ENCODE measurements at regions not wholly inside any gene's neighbourhood (a gene's known extent, or its start where the extent isn't known, plus 50 kb on each side); places are given as distances from the start of the nearest gene placed in this dataset.

DNA sequence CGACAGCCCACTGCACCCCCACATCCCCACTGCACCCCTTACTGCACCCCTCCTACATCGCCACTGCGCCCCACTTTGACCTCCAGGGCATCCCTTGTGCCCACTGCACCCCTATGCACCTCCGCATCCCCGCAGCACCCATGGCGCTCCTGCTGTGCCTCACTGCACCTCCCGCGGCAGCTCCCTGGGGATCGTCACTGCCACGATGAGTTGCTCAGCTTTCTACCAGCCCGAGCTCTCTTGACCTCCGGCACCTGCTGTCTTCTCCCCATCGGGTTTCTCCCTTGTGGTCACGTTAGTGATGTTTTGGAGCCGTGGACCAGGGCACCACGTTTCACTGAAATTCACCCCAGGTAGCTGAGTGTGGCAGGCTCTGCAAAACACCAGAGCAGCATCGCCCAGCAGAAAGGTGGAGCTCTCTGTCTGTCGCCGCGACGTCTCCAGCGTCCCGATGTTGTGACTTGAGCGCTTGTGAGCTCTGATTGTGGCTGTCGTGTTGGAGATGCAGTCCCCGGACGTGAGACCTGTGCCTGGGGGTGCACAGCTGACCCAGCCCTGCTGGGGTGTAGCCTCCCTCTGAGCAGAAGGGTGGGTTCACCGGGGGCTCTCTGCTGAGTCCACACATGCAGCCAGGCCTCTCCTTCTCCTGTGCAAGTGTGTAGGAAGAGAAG lies 147.7 kb downstream of the DNAJB6 start:
- WGBS, 2 donors = 84 to 85% methylated on average over 20 to 28 of the region's 28 CpGs
- Histone ChIP-seq H3K4me3 (no peak overlapping the region), H3K9me3 (no peaks in the 10 kb centered on the region), H3K4me1 (no peaks in the 10 kb centered on the region), H3K36me3 (ENCODE audit: low read depth, missing control alignments) (no peaks in the 10 kb centered on the region), H3K27ac (no peak overlapping the region), H3K27me3 (no peaks in the 10 kb centered on the region)
- intact Hi-C loops (cut with DNase I; ENCODE audit: low total_unique reads) = no loop called here
- no peak for DNase-seq
- TF ChIP-seq POLR2A (IDR thresholded peaks at IDR 0.05) = no peak
- TF ChIP-seq, protein P1, sequence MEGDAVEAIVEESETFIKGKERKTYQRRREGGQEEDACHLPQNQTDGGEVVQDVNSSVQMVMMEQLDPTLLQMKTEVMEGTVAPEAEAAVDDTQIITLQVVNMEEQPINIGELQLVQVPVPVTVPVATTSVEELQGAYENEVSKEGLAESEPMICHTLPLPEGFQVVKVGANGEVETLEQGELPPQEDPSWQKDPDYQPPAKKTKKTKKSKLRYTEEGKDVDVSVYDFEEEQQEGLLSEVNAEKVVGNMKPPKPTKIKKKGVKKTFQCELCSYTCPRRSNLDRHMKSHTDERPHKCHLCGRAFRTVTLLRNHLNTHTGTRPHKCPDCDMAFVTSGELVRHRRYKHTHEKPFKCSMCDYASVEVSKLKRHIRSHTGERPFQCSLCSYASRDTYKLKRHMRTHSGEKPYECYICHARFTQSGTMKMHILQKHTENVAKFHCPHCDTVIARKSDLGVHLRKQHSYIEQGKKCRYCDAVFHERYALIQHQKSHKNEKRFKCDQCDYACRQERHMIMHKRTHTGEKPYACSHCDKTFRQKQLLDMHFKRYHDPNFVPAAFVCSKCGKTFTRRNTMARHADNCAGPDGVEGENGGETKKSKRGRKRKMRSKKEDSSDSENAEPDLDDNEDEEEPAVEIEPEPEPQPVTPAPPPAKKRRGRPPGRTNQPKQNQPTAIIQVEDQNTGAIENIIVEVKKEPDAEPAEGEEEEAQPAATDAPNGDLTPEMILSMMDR (IDR thresholded peaks at IDR 0.05) = no peak

DNA sequence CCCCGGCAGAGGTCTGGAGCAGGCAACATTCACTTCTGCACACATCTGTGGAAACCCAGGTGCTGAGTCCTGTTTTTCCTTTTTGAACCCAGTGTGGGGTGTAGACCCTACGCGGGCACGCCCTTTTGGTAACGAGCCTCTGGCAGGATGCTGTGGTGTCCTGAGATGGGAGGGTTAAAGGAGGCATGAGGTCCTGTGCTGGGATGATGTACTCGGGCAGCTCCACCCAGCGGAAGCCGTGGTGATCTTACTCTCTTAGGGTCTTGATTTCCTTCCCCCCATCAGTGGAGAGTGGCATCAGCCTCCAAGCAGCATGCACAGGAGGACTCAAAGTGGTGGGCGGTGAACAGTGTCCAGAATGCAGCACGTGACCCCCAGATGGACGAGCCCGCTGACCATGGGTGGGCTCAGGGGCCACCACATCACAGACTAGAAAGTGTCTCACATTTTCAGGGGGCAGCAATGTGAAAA lies 148.6 kb downstream of the DNAJB6 start:
- intact Hi-C loops (cut with DNase I; ENCODE audit: low total_unique reads) = no loop called here
- no peaks in the 10 kb centered on the region for H3K27me3 ChIP-seq

GRCh38 chr7:157486007-157486755 lies 149.4 kb downstream of the DNAJB6 start:
- Histone ChIP-seq H3K9me3 (no peaks in the 10 kb centered on the region), H3K27ac (no peak overlapping the region), H3K4me1 (no peaks in the 10 kb centered on the region), H3K4me3 (no peak overlapping the region), H3K36me3 (ENCODE audit: low read depth, missing control alignments) (no peaks in the 10 kb centered on the region), H3K27me3 (no peaks in the 10 kb centered on the region)
- TF ChIP-seq POLR2A (IDR thresholded peaks at IDR 0.05) = no peak
- TF ChIP-seq, protein P1 (IDR thresholded peaks at IDR 0.05) = no peak
- DNase-seq = no peak
- WGBS, 2 donors = 77% methylated on average over 10 to 11 of the region's 11 CpGs
- intact Hi-C loops (cut with DNase I; ENCODE audit: low total_unique reads) = no loop called here

More for the DNA sequence above, 148.6 kb downstream of the DNAJB6 start:
- Histone ChIP-seq H3K4me1 (no peaks in the 10 kb centered on the region), H3K27ac (no peak overlapping the region), H3K36me3 (ENCODE audit: low read depth, missing control alignments) (no peaks in the 10 kb centered on the region), H3K9me3 (no peaks in the 10 kb centered on the region), H3K4me3 (no peak overlapping the region)
- no peak for TF ChIP-seq POLR2A (IDR thresholded peaks at IDR 0.05)
- TF ChIP-seq, protein P1 (IDR thresholded peaks at IDR 0.05) = no peak
- 79 to 83% methylated on average over 5 to 12 of the region's 12 CpGs for WGBS, 2 donors
- DNase-seq = no peak

DNA sequence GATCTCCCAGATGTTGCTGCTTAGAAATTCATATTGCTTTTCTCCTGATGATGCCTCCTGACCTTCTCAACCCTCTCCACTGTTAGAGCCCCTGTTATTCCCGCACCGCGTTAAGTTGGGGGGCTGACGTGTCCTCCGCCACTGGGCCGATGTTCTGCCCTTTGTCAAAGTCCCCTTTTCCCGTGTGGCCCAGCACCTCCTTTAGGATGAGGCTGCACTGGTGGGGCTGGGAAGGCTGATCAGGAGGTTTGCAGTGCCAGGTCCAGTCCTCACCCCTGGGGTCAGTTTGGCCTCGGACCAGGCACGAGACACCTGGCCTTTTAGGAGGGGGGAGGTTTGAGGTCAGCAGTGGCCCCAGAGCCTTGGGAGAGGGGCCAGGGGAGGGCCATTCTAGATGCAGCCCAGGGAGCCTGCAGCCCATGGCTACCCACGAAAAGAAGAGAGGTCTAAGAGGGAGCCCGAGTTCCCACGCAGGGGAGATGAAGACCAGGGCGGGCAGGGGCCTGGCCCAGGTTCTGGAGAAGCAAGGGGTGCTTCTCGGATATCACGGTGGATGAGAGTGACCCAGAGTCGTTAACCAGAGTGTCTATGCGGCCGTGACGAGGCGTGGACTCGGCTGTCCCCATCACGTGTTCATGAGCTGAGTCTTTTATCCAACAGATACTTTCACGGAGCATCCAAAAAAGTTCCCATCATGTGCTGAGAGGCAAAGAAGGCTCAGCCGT lies 150.4 kb downstream of the DNAJB6 start:
- Histone ChIP-seq H3K27ac (no peak overlapping the region), H3K4me1 (no peaks in the 10 kb centered on the region), H3K9me3 (no peaks in the 10 kb centered on the region), H3K27me3 (no peaks in the 10 kb centered on the region), H3K4me3 (no peak overlapping the region), H3K36me3 (ENCODE audit: low read depth, missing control alignments) (no peaks in the 10 kb centered on the region)
- DNase-seq = no peak
- 56 to 66% methylated on average over 21 to 24 of the region's 24 CpGs for WGBS, 2 donors
- intact Hi-C loops (cut with DNase I; ENCODE audit: low total_unique reads) = no loop called here
- TF ChIP-seq, protein P1 (IDR thresholded peaks at IDR 0.05) = no peak
- TF ChIP-seq POLR2A (IDR thresholded peaks at IDR 0.05) = no peak

All from testis (tissue), 2 donors.